ENCODE measurements at regions not wholly inside any gene's neighbourhood (a gene's known extent, or its start where the extent isn't known, plus 50 kb on each side); places are given as distances from the start of the nearest gene placed in this dataset.
A peak's percentile ranks its signal among the peaks of the same experiment; 100 is the strongest.

DNA sequence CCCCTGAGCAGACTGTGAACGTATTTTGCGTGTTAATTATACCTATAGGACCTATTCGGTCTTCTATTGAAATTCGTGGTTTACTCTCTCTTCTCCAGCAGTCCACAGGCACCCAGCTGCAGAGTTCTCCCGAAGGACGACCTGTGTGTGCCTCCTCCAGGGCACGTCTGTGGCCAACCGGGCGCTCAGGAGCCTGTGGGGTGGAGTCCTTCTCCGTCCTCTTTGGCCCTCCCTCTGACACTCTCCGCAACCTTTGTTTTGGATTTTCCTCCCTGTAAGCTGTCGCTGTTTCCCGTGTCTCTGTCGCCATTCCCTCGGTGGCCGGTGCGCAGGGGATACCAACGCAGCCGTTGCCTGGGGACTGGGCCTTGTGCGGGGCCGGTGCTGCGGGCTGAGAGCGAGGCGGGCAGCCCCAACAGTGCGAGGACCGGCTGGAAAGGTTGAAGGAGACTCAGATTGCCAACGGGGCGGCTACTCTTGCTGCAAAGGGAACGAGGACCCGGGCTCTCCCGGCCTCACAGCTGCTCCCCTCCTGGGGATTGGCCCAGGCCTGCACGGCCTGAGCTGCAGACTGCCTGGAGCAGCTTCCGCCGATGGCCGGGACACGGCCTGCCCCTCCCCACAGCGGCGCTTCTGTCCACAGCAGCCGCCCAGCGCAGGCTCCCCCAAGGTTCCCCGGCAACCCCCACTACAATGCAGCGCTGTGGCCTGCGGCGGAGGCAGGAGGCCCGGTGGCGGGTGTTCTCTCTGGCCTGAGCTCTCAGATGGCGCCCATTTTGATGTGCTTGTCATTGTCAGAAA, 221.0 kb downstream of the MTX2 start:
- H3K4me3 ChIP-seq (ENCODE audit: control insufficient read depth in 1 of 7, extremely low read depth in 1 of 7, insufficient read depth in 4 of 7, low read depth in 2 of 7, low read length in 6 of 7), result no peak overlapping the region
- WGBS (ENCODE audit: insufficient coverage), result 93% methylated on average over 44 of the region's 47 CpGs
- POLR2A ChIA-PET, result no interaction called here

GRCh38 chr2:176491172-176491904, 222.1 kb downstream of the MTX2 start:
- POLR2A ChIA-PET, result interaction anchor here (0.7 kb wide), 1 partner anchor 163 kb away, joined by 3 read pairs; no protein-coding TSS in a partner anchor
- Histone ChIP-seq H3K27me3 (replicated peaks in 2 of 5; ENCODE audit: control insufficient read depth in 4 of 5, insufficient read depth in 5 of 5, low read length in 4 of 5) (peaks cover 0 to 74% (median 24%) of the 10 kb centered on the region in 5 experiments), H3K27ac (ENCODE audit: insufficient read depth in 1 of 2, low read depth in 1 of 2, low read length in 2 of 2, poor library complexity in 1 of 2, severe bottlenecking in 2 of 2) (no peak overlapping the region), H3K9me3 (ENCODE audit: control extremely low read depth in 1 of 5, control insufficient read depth in 4 of 5, insufficient read depth in 2 of 5, low read depth in 1 of 5, low read length in 4 of 5) (no peaks in the 10 kb centered on the region), H3K4me1 (ENCODE audit: control extremely low read depth in 1 of 4, control insufficient read depth in 4 of 4, insufficient read depth in 4 of 4, low read length in 3 of 4) (peaks cover 7 to 36% (median 15%) of the 10 kb centered on the region in 4 experiments), H3K36me3 (ENCODE audit: control insufficient read depth in 4 of 4, insufficient read depth in 4 of 4, low read length in 3 of 4) (no peaks in the 10 kb centered on the region), H3K4me3 (ENCODE audit: control insufficient read depth in 1 of 7, extremely low read depth in 1 of 7, insufficient read depth in 4 of 7, low read depth in 2 of 7, low read length in 6 of 7) (no peak overlapping the region)
- peak; percentile 64 to 88 (median 77) for DNase-seq
- 91% methylated on average over 5 of the region's 9 CpGs for WGBS (ENCODE audit: insufficient coverage)
- CTCF ChIA-PET, result interaction anchor here (0.7 to 0.9 kb wide), 2 partner anchors 36 to 40 kb away, joined by 3 read pairs; no protein-coding TSS in a partner anchor

More for the DNA sequence above, 221.0 kb downstream of the MTX2 start:
- Histone ChIP-seq H3K27ac (ENCODE audit: insufficient read depth in 1 of 2, low read depth in 1 of 2, low read length in 2 of 2, poor library complexity in 1 of 2, severe bottlenecking in 2 of 2) (no peak overlapping the region), H3K9me3 (ENCODE audit: control extremely low read depth in 1 of 5, control insufficient read depth in 4 of 5, insufficient read depth in 2 of 5, low read depth in 1 of 5, low read length in 4 of 5) (no peaks in the 10 kb centered on the region), H3K4me1 (ENCODE audit: control extremely low read depth in 1 of 4, control insufficient read depth in 4 of 4, insufficient read depth in 4 of 4, low read length in 3 of 4) (peaks cover 6 to 30% (median 11%) of the 10 kb centered on the region in 4 experiments), H3K36me3 (ENCODE audit: control insufficient read depth in 4 of 4, insufficient read depth in 4 of 4, low read length in 3 of 4) (no peaks in the 10 kb centered on the region), H3K27me3 (replicated peaks in 2 of 5; ENCODE audit: control insufficient read depth in 4 of 5, insufficient read depth in 5 of 5, low read length in 4 of 5) (peaks cover 0 to 71% (median 26%) of the 10 kb centered on the region in 5 experiments)
- no peak for DNase-seq
- CTCF ChIA-PET, result no interaction called here

GRCh38 chr2:176492583-176492982, 223.3 kb downstream of the MTX2 start:
- POLR2A ChIA-PET, result no interaction called here

GRCh38 chr2:176493226-176493825, 224.1 kb downstream of the MTX2 start:
- no peaks in the 10 kb centered on the region for H3K9me3 ChIP-seq (ENCODE audit: control extremely low read depth in 1 of 5, control insufficient read depth in 4 of 5, insufficient read depth in 2 of 5, low read depth in 1 of 5, low read length in 4 of 5)
- WGBS (ENCODE audit: insufficient coverage), result 80% methylated on average over 6 of the region's 7 CpGs
- no peak overlapping the region for H3K4me3 ChIP-seq (ENCODE audit: control insufficient read depth in 1 of 7, extremely low read depth in 1 of 7, insufficient read depth in 4 of 7, low read depth in 2 of 7, low read length in 6 of 7)
- peaks cover 0 to 89% (median 30%) of the 10 kb centered on the region in 5 experiments for H3K27me3 ChIP-seq (replicated peaks in 2 of 5; ENCODE audit: control insufficient read depth in 4 of 5, insufficient read depth in 5 of 5, low read length in 4 of 5)
- ChIA-PET POLR2A (no interaction called here), CTCF (interaction anchor here (1.0 to 2.5 kb wide), 3 partner anchors 36 to 145 kb away, joined by 4 to 8 read pairs (median 5); no protein-coding TSS in a partner anchor)
- no peak overlapping the region for H3K27ac ChIP-seq (ENCODE audit: insufficient read depth in 1 of 2, low read depth in 1 of 2, low read length in 2 of 2, poor library complexity in 1 of 2, severe bottlenecking in 2 of 2)
- no peaks in the 10 kb centered on the region for H3K36me3 ChIP-seq (ENCODE audit: control insufficient read depth in 4 of 4, insufficient read depth in 4 of 4, low read length in 3 of 4)
- DNase-seq, result no peak
- H3K4me1 ChIP-seq (ENCODE audit: control extremely low read depth in 1 of 4, control insufficient read depth in 4 of 4, insufficient read depth in 4 of 4, low read length in 3 of 4), result peaks cover 7 to 36% (median 16%) of the 10 kb centered on the region in 4 experiments

More at GRCh38 chr2:176492583-176492982, 223.3 kb downstream of the MTX2 start:
- no peak for DNase-seq
- Histone ChIP-seq H3K9me3 (ENCODE audit: control extremely low read depth in 1 of 5, control insufficient read depth in 4 of 5, insufficient read depth in 2 of 5, low read depth in 1 of 5, low read length in 4 of 5) (no peaks in the 10 kb centered on the region), H3K36me3 (ENCODE audit: control insufficient read depth in 4 of 4, insufficient read depth in 4 of 4, low read length in 3 of 4) (no peaks in the 10 kb centered on the region), H3K4me1 (ENCODE audit: control extremely low read depth in 1 of 4, control insufficient read depth in 4 of 4, insufficient read depth in 4 of 4, low read length in 3 of 4) (peaks cover 7 to 36% (median 16%) of the 10 kb centered on the region in 4 experiments), H3K27ac (ENCODE audit: insufficient read depth in 1 of 2, low read depth in 1 of 2, low read length in 2 of 2, poor library complexity in 1 of 2, severe bottlenecking in 2 of 2) (no peak overlapping the region), H3K27me3 (replicated peaks in 2 of 5; ENCODE audit: control insufficient read depth in 4 of 5, insufficient read depth in 5 of 5, low read length in 4 of 5) (peaks cover 0 to 87% (median 31%) of the 10 kb centered on the region in 5 experiments), H3K4me3 (ENCODE audit: control insufficient read depth in 1 of 7, extremely low read depth in 1 of 7, insufficient read depth in 4 of 7, low read depth in 2 of 7, low read length in 6 of 7) (no peak overlapping the region)
- WGBS (ENCODE audit: insufficient coverage), result 29% methylated on average over 1 of the region's 1 CpG
- CTCF ChIA-PET, result no interaction called here

GRCh38 chr2:176493909-176494308, 224.7 kb downstream of the MTX2 start:
- peaks cover 7 to 36% (median 16%) of the 10 kb centered on the region in 4 experiments for H3K4me1 ChIP-seq (ENCODE audit: control extremely low read depth in 1 of 4, control insufficient read depth in 4 of 4, insufficient read depth in 4 of 4, low read length in 3 of 4)
- WGBS (ENCODE audit: insufficient coverage), result 31% methylated on average over 2 of the region's 3 CpGs
- H3K4me3 ChIP-seq (ENCODE audit: control insufficient read depth in 1 of 7, extremely low read depth in 1 of 7, insufficient read depth in 4 of 7, low read depth in 2 of 7, low read length in 6 of 7), result no peak overlapping the region
- H3K9me3 ChIP-seq (ENCODE audit: control extremely low read depth in 1 of 5, control insufficient read depth in 4 of 5, insufficient read depth in 2 of 5, low read depth in 1 of 5, low read length in 4 of 5), result no peaks in the 10 kb centered on the region
- no peak overlapping the region for H3K27ac ChIP-seq (ENCODE audit: insufficient read depth in 1 of 2, low read depth in 1 of 2, low read length in 2 of 2, poor library complexity in 1 of 2, severe bottlenecking in 2 of 2)
- no peaks in the 10 kb centered on the region for H3K36me3 ChIP-seq (ENCODE audit: control insufficient read depth in 4 of 4, insufficient read depth in 4 of 4, low read length in 3 of 4)
- CTCF ChIA-PET, result interaction anchor here (1.0 to 2.5 kb wide), 4 partner anchors 19 to 145 kb away, joined by 4 to 8 read pairs (median 4); no protein-coding TSS in a partner anchor
- peak in 1 of 3 donors; percentile 24 for DNase-seq
- peaks cover 0 to 89% (median 34%) of the 10 kb centered on the region in 5 experiments for H3K27me3 ChIP-seq (replicated peaks in 2 of 5; ENCODE audit: control insufficient read depth in 4 of 5, insufficient read depth in 5 of 5, low read length in 4 of 5)
- POLR2A ChIA-PET, result no interaction called here

- Histone ChIP-seq H3K4me1 (ENCODE audit: control extremely low read depth in 1 of 4, control insufficient read depth in 4 of 4, insufficient read depth in 4 of 4, low read length in 3 of 4) (peaks cover 7 to 36% (median 16%) of the 10 kb centered on the region in 4 experiments), H3K9me3 (ENCODE audit: control extremely low read depth in 1 of 5, control insufficient read depth in 4 of 5, insufficient read depth in 2 of 5, low read depth in 1 of 5, low read length in 4 of 5) (no peaks in the 10 kb centered on the region), H3K36me3 (ENCODE audit: control insufficient read depth in 4 of 4, insufficient read depth in 4 of 4, low read length in 3 of 4) (no peaks in the 10 kb centered on the region), H3K27me3 (replicated peaks in 2 of 5; ENCODE audit: control insufficient read depth in 4 of 5, insufficient read depth in 5 of 5, low read length in 4 of 5) (peaks cover 0 to 89% (median 38%) of the 10 kb centered on the region in 5 experiments), H3K27ac (ENCODE audit: insufficient read depth in 1 of 2, low read depth in 1 of 2, low read length in 2 of 2, poor library complexity in 1 of 2, severe bottlenecking in 2 of 2) (no peak overlapping the region), H3K4me3 (ENCODE audit: control insufficient read depth in 1 of 7, extremely low read depth in 1 of 7, insufficient read depth in 4 of 7, low read depth in 2 of 7, low read length in 6 of 7) (no peak overlapping the region)
- no CpG with 5 or more reads among the region's 2 CpGs for WGBS (ENCODE audit: insufficient coverage)
- DNase-seq, result peak; percentile 90 to 98 (median 98)
- ChIA-PET POLR2A (no interaction called here), CTCF (interaction anchor here (1.4 to 2.5 kb wide), 3 partner anchors 18 to 369 kb away, joined by 3 to 8 read pairs (median 4); no protein-coding TSS in a partner anchor)
Observed at GRCh38 chr2:176494949-176495353, 225.7 kb downstream of the MTX2 start.
